NOMO-1 treated with dmso at 0.1 percent for 144 hours (cell line): ENCODE measurements at regions not wholly inside any gene's neighbourhood (a gene's known extent, or its start where the extent isn't known, plus 50 kb on each side); places are given as distances from the start of the nearest gene placed in this dataset.

ENCODE experiments used
- DNase-seq: peaks from one replicate; lab custom pipeline; 2025; ENCODE audit not compliant: unreplicated experiment; lab: John Stamatoyannopoulos, UW

GRCh38 chr10:84770824-84771223 lies 442.4 kb downstream of the CCSER2 start:
- no peak for DNase-seq

- DNase-seq, result no peak
Measured at GRCh38 chr10:84783386-84783785, 455.0 kb downstream of the CCSER2 start.

- DNase-seq, result no peak
Measured at GRCh38 chr10:84783909-84784308, 455.5 kb downstream of the CCSER2 start.

GRCh38 chr10:84784749-84785148 lies 456.4 kb downstream of the CCSER2 start:
- DNase-seq, result no peak

- DNase-seq, result no peak
Measured at GRCh38 chr10:84789026-84789425, 460.6 kb downstream of the CCSER2 start.

- DNase-seq, result no peak
Measured at GRCh38 chr10:84798312-84798711, 469.9 kb downstream of the CCSER2 start.

GRCh38 chr10:84801156-84801555 lies 472.8 kb downstream of the CCSER2 start:
- no peak for DNase-seq

GRCh38 chr10:84801916-84802315 lies 473.5 kb downstream of the CCSER2 start:
- DNase-seq, result no peak

- DNase-seq, result no peak
Measured at GRCh38 chr10:84805149-84805548, 476.8 kb downstream of the CCSER2 start.

GRCh38 chr10:84811113-84811512 lies 482.7 kb downstream of the CCSER2 start:
- DNase-seq, result no peak

- no peak for DNase-seq
Measured at GRCh38 chr10:84818961-84819360, 490.6 kb downstream of the CCSER2 start.

GRCh38 chr10:84820120-84820519 lies 491.7 kb downstream of the CCSER2 start:
- no peak for DNase-seq

GRCh38 chr10:84820596-84820995 lies 492.2 kb downstream of the CCSER2 start:
- DNase-seq, result no peak

- DNase-seq, result no peak
Measured at GRCh38 chr10:84822931-84823630, 494.7 kb downstream of the CCSER2 start.

- no peak for DNase-seq
Measured at GRCh38 chr10:84824525-84824924, 496.1 kb downstream of the CCSER2 start.

GRCh38 chr10:84825330-84825729 lies 496.9 kb downstream of the CCSER2 start:
- no peak for DNase-seq

GRCh38 chr10:84826704-84827103 lies 498.3 kb downstream of the CCSER2 start:
- no peak for DNase-seq

- no peak for DNase-seq
Measured at GRCh38 chr10:84829131-84829530, 500.7 kb downstream of the CCSER2 start.

GRCh38 chr10:84837041-84837812 lies 508.8 kb downstream of the CCSER2 start:
- no peak for DNase-seq

GRCh38 chr10:84837877-84838276 lies 509.5 kb downstream of the CCSER2 start:
- no peak for DNase-seq

- DNase-seq, result no peak
Measured at GRCh38 chr10:84838851-84839250, 510.5 kb downstream of the CCSER2 start.

- no peak for DNase-seq
Measured at GRCh38 chr10:84842593-84842992, 514.2 kb downstream of the CCSER2 start.

GRCh38 chr10:84844461-84844860 lies 516.1 kb downstream of the CCSER2 start:
- DNase-seq, result no peak
